ENCODE measurements at regions not wholly inside any gene's neighbourhood (a gene's known extent, or its start where the extent isn't known, plus 50 kb on each side); places are given as distances from the start of the nearest gene placed in this dataset.

DNA sequence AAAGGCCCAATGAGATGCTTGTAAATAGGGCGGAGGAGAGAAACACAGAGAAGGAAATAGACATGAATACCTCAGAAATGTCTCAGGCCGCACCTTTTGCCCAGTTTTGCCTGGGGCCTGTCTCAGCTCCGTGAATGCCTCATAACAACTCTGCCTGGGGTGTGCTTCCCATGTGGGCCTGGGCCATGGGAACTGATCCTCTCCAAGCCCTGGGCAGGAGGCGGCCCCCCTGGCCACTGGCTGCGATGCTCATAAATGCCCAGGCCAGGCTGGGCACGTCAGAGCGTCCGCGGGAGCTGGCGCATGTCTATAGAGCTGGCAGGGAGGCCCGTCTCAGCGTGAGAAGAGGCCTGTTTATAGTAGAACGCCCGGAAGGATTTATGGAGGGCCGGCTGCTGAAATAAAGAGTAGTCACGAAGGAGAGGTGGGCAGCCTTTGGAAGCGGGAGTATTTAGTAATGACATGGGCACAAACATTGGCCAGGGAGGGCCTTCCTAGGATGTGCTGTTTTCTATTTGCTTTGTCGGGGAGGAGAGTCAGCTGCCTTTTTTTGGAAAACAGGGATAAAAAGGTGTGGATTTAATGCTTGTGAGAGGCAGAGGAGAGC lies 85.9 kb upstream of the IGF1R start:
- no peak for DNase-seq

DNA sequence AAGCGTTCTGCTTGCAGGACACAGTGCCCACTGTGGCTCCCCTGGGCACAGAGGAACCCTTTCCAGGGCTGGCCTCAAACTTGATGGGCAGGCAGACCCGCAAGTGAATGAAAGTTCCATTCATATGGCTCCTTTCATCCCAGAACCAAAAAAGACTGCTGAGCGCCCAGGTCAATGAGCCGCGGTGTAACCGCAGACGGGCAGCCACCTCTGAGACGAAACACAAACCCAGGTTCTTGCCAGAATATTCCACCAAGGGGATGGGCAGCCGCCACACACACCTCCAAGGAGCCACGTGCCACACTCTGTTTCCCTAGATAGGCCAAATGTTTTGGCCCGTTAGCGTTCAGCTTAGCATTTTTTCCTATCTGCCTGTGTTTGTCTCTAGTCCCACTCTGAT lies 82.8 kb upstream of the IGF1R start:
- no peak for DNase-seq

DNA sequence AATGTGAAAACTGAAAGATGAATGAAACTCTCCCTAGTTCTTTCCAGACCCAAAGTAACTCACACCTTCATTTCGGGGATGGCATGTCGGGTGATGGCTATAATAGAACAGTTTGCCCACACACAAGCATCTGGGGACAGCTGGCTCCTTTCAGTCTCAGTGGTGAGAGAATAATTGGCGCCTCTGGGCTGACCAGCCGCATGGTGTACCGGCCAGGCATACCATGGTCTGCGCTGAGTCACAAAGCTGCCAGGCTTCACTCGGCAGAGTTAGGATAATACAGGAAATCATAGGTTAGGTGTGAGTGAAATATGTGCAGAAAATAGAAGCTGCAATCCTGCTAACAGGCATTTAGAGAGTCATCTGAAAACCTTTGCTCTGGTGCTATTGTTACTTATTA lies 80.4 kb upstream of the IGF1R start:
- DNase-seq, result no peak

- no peak for DNase-seq
These were observed 79.8 kb upstream of the IGF1R start for GRCh38 chr15:98568382-98569017.

GRCh38 chr15:98570119-98570518 lies 78.2 kb upstream of the IGF1R start:
- DNase-seq, result no peak

GRCh38 chr15:98580572-98580971 lies 67.8 kb upstream of the IGF1R start:
- DNase-seq, result no peak

GRCh38 chr15:98581715-98582114 lies 66.6 kb upstream of the IGF1R start:
- no peak for DNase-seq

DNA sequence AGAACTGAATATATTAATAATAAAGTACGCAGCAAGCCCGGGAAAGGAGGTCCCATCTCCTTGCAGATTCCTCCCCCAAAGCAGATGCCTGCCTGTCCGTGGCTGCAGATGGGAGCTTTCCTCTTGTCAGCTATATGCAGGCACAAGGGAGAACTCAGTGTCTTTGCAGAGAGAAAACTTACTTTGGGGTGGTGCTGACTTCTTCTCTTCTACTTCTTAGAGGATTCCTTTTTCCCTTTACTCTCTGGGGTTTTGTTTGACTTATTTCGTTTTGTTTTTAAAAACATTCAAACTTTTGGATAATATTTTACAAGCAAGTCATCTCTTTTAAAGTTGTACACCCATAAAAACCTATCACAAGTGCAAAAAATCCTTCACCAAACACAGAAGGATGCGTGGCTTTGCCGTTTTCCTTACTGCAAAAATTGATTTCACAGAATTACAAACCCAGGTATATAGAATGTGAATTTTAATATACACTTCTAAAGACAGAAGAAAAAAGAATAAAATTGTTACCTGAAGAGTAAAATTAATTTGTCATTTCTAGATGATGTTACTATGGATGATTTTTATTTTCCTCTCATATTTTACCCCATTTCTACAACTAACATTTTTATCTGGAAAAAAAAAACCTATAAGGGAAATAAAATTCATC lies 65.3 kb upstream of the IGF1R start:
- DNase-seq, result no peak

- no peak for DNase-seq
These were observed 64.4 kb upstream of the IGF1R start for GRCh38 chr15:98583771-98584430.

- no peak for DNase-seq
These were observed 62.3 kb upstream of the IGF1R start for GRCh38 chr15:98586066-98586465.

- DNase-seq, result no peak
These were observed 56.2 kb upstream of the IGF1R start for GRCh38 chr15:98592136-98592535.

- no peak for DNase-seq
These were observed 52.2 kb upstream of the IGF1R start for GRCh38 chr15:98596131-98596530.

DNA sequence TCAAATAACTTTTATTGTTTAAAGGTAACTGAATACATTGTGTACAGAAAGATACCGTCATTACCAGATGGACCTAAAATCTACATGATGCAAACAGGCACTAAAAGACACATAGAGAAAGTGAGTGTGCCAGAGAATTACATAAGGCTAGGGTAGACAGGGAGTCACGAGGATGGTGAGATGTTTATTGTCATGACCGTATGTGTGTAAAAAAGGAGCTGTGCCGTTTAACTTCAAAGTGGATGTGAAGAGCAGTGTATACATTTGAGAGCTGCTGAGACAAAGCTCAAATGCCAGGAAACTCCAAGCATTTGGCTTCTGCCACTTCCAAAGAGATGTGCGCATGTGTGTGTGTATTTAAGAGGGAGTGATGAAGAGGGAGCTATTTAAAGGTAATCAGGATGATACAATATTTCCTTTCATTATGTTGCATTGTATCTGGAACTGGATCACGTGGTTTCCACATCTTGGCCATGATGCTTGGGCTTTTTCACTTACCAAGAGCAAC lies 51.4 kb upstream of the IGF1R start:
- no peak for DNase-seq

GRCh38 chr15:98597666-98598065 lies 50.7 kb upstream of the IGF1R start:
- DNase-seq, result no peak

Data from activated naive CD4-positive, alpha-beta T cell (primary cell).